Dermis microvascular lymphatic vessel endothelial cell (primary cell): ENCODE measurements at regions not wholly inside any gene's neighbourhood (a gene's known extent, or its start where the extent isn't known, plus 50 kb on each side); places are given as distances from the start of the nearest gene placed in this dataset.
A peak's percentile ranks its signal among the peaks of the same experiment; 100 is the strongest.

Experiments used
- DNase-seq, 2 donors: peaks; one replicate each; pipeline versions ENCODE4 v3.0.0 to v3.0.0-alpha.2; 2010; ENCODE audit warnings: low read depth in 2 of 2

- no peak for DNase-seq
Observed at GRCh38 chr20:40232756-40233155, 456.3 kb downstream of the MAFB start.

GRCh38 chr20:40232273-40232672 is 456.8 kb downstream of the MAFB start:
- no peak for DNase-seq

GRCh38 chr20:40230486-40230885 is 458.6 kb downstream of the MAFB start:
- DNase-seq: no peak

GRCh38 chr20:40225596-40225995 is 463.4 kb downstream of the MAFB start:
- DNase-seq: no peak

GRCh38 chr20:40223810-40224209 is 465.2 kb downstream of the MAFB start:
- no peak for DNase-seq

DNA sequence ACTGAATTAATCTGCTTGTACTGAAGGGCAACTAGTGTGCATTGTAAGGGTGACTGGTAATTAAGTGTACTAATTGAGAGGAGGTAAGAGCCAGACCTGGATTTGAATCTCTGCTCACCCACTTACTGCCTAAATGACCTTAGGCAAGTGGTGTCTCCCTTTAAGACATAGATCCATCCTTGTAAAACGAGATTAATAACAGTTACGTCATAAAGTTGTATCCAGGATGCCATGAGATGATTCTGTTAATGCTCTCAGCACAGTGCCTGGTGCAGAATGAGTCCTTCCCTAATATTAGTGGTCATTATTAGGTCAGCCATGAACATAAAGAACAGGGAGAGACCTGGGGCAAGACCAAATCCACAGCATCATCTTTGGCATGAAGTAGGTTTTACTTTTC is 470.1 kb downstream of the MAFB start:
- no peak for DNase-seq

GRCh38 chr20:40218316-40218969 is 470.6 kb downstream of the MAFB start:
- no peak for DNase-seq

DNA sequence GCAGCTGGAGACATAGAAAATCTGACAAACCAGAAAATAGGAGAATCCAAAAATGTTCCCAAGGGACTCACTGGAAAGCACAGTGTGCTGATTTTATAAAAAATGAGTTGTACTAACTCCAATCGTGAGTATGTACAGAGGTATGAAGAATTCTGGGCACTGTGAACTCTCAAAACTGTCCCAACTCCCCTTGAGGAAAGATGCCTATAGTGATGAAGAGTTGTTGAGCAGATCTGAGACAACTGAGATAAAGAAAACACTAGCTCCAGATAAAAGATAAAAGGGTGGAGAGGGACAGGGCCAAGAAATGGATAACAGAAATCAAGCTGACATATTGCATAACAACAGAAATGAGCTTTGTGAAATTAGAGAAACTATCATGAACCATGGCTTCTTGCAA is 481.4 kb downstream of the MAFB start:
- no peak for DNase-seq

DNA sequence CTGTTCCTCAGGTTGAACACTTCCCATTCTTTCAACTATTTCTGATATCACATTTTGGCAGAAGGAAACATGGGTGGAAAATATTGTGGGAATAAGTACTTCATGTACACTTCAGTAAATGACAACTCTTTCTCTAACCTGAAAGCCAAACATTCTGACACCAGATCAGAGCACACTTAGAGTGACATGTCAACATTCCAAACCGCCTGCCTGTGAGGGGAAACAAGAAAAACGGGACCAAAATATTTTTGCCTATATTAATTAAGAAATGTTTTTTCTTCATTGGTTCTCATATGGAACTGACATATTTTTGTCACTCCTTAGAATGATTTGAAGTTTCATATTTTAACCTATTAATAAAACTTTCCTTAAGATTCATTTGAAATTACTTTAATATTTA is 483.1 kb downstream of the MAFB start:
- DNase-seq: no peak

DNA sequence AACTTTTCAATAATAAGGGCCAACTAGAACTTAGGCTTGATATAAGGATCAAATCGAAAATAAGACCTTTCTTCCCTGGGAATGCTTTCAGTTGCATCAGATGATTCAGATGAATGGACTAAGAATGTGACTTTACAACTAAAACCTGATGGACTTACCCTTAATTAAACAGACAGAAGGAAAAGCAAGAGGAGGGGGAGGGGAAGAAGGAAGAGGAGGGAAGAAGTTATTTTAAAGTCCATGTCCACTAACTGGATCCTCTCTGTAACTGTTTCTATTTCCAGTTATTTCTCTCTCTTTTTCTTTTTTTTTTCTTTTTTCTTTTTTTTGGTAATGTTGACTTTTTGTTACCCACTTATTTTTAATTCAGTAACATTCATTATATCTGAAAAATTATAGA is 486.0 kb downstream of the MAFB start:
- no peak for DNase-seq

DNA sequence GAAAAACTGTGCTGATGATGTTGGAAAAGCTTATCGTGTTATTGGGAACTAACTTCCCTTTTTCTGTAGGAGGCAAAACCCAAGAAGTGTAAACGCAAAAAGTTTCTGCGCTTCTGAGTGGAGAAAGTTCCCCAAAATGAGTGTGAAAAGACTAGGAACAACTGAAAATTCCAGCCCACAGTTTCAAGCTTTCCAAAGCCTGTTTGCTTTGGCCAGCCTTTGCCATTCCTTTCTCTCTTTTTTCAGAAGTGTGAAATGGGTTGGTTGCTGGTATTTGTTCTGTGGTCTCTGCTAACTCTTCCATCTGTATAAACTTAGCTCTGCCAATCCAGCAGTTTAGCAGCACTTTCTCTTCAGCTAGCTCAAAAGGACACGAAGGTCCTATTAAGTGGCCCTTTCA is 491.3 kb downstream of the MAFB start:
- DNase-seq: no peak

DNA sequence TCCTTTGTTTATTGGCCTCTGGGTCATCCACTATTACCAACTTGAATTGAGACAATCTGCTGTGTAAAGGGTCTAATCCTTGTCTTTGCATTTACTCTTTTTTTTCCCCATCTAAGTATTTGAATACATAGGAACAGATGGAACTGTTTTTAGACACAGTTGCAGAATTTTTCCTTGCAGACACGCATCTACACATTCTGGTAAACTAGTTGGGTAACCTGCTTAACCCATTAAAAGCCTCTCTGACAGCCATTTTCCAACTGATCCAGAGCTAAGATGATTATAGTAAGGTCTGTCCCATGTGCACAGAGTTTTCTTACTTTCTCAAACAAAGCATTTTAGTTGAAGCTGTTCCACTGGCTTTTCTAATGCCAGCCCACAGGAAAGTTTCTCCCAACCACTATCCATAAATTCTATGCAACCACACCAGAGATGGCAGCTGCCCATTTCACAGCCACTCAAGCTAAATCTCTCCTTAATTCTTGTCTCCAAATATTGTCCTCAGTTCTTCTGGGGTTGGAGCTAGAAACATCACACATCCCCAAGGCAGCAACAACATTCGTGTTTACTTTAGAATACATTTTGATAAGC is 492.1 kb downstream of the MAFB start:
- DNase-seq: no peak

GRCh38 chr20:40195742-40196141 is 493.3 kb downstream of the MAFB start:
- DNase-seq: no peak

- no peak for DNase-seq
Observed at GRCh38 chr20:40192529-40192928, 496.5 kb downstream of the MAFB start.

GRCh38 chr20:40192081-40192480 is 497.0 kb downstream of the MAFB start:
- DNase-seq: no peak

DNA sequence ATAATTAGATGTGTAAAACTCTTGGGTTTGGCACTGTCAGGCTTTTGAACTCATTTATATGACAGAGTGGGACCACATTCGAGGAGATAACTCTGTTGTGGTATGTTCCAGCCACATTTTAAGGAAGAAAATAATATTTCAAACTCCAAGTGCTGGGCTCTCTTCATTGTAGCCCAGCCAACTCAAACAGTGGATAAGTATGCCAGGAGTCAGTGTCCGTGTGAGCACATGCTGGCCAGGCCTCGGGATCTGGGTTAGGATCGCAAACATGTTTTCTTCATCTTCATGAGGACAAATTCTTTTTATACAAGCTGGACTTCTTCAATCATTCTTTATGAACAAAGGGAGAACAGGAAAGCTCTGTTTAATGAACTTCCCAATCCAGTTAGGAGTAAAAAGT is 497.5 kb downstream of the MAFB start:
- DNase-seq: no peak

DNA sequence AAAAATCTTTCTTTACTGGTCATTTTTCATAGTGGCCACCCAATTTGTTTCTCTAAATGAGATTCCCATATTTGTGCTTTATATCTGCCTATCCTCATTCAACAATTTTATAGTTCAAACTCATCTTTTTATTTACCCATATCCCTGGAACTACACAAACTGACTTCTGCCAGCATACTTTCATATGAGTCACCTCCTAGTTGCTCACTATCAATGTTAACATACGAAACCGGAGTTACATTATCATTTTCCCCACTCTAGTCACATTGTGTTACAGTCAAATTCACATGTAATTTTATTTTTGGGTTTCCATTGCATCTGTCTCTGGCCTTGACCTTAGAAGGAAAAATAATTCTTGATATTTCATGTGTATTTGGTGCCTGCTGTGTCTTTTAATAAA is 499.4 kb downstream of the MAFB start:
- DNase-seq: no peak

DNA sequence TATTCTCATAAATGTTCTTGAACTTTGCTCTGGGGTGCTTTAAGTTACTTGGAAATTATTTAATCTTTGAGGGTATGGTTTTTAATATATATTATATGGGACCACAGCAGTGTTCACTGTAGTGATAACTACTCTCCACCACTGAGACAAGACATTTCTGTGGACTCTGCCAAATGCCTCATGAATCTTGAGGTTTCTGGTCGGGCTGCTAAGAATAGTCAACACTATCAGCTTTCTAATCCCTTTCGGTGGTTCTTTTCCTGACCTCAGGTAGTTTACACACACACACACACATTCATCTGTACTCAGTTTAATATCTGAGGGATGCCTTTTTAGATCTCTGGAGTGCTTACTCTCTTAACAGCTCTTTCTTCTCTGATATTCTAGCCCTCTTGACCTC is 500.7 kb downstream of the MAFB start:
- no peak for DNase-seq

- DNase-seq: no peak
Observed at GRCh38 chr20:40186826-40187225, 502.2 kb downstream of the MAFB start.

GRCh38 chr20:40181676-40182075 is 507.4 kb downstream of the MAFB start:
- DNase-seq: no peak

DNA sequence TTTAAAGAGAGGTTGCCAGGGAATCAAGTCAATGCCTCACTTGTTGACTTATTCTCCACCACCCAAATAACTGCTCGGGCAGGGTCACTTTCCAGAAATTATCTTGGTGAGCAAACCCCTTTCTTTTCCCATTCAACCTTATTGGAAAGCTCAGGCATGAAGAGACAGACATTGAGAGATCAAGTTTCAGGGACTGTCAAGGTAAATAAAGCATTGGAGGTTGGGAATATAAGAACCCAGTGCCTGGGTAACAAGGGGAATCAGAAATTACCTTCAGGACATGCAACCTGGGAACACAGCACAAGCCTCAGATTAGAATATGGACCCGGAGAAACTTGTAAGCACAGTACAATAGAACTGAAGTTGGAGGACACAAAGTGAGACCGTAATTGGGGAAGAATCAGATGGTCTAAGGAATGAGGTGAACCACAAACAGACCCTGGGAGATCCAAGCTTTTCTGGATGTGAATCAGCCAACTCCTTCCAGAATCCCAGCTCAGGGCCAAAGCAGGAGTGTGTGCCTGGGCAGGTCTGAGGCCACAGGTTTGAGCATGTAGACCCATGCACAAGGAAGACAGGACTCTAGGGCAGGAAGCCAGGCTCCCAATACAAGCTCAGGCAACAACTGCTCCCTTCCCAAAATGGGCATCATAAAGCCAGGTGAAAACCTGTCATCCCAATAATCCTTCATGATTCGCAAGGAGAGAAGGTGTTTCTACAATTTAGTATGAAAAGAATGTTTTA is 512.8 kb downstream of the MAFB start:
- DNase-seq: no peak

DNA sequence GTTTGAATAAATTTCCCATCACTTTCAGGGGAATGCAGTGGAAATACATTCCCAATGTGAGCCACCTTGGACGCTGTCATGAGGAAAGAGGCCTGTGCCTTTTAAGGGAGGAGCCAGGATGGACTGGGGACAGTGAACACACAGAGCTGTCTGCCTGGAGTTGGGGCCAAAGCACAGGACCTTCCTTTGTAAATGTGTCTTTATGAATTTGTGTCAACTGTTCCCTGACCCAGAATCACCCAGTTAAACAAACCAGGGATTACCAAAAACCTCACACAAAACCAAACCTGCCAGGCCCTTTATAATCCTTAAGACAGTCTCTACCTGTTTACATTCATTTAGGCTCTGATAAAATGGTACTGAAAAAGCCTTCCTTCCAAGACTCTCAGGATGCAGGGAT is 513.7 kb downstream of the MAFB start:
- no peak for DNase-seq

GRCh38 chr20:40173872-40174271 is 515.2 kb downstream of the MAFB start:
- DNase-seq: peak in 1 of 2 donors; percentile 27
